Omental fat pad (tissue), 3 donors: ENCODE measurements at regions not wholly inside any gene's neighbourhood (a gene's known extent, or its start where the extent isn't known, plus 50 kb on each side); places are given as distances from the start of the nearest gene placed in this dataset.

Source experiments
- ATAC-seq: fragments of 150-250 bp; one replicate; pipeline ENCODE4 v1.9.1; 2016; ENCODE audit warnings: mild to moderate bottlenecking, moderate library complexity; ENCODE audit not compliant: low FRiP score
- DNase-seq: peaks from one replicate; pipeline ENCODE4 v3.0.0-alpha.2; 2019; ENCODE audit warnings: low spot score
- CTCF ChIP-seq, 3 donors: fragments of 450-650 bp; IDR thresholded peaks; one replicate each; pipeline ENCODE4 v1.5.1; 2016 to 2017; ENCODE audit warnings: antibody characterized with exemption in 3 of 3, mild to moderate bottlenecking in 3 of 3, moderate library complexity in 2 of 3

GRCh38 chr20:7262803-7263202 is 495.3 kb downstream of the BMP2 start:
- no peak for ATAC-seq
- no peak for TF ChIP-seq CTCF (IDR thresholded peaks at IDR 0.05)
- DNase-seq: no peak

- TF ChIP-seq CTCF (IDR thresholded peaks at IDR 0.05): no peak
- ATAC-seq: no peak
These were observed 496.7 kb downstream of the BMP2 start for GRCh38 chr20:7264137-7264536.

GRCh38 chr20:7269452-7269851 is 502.0 kb downstream of the BMP2 start:
- no peak for TF ChIP-seq CTCF (IDR thresholded peaks at IDR 0.05)
- ATAC-seq (no peak), DNase-seq (no peak)

More at GRCh38 chr20:7264137-7264536, 496.7 kb downstream of the BMP2 start:
- no peak for DNase-seq

GRCh38 chr20:7272512-7272911 is 505.0 kb downstream of the BMP2 start:
- TF ChIP-seq CTCF (IDR thresholded peaks at IDR 0.05): no peak
- ATAC-seq: no peak
- DNase-seq: no peak

- DNase-seq: no peak
- ATAC-seq: no peak
- TF ChIP-seq CTCF (IDR thresholded peaks at IDR 0.05): no peak
These were observed 507.4 kb downstream of the BMP2 start for GRCh38 chr20:7274870-7275269.

GRCh38 chr20:7275645-7276237 is 508.3 kb downstream of the BMP2 start:
- ATAC-seq (no peak), DNase-seq (no peak)
- no peak for TF ChIP-seq CTCF (IDR thresholded peaks at IDR 0.05)

- DNase-seq (peak; percentile 74), ATAC-seq (peak; percentile 86)
- peak in 1 of 3 donors; percentile 76 for TF ChIP-seq CTCF (IDR thresholded peaks at IDR 0.05)
These were observed 518.6 kb downstream of the BMP2 start for GRCh38 chr20:7285918-7286556.
